ENCODE measurements at regions not wholly inside any gene's neighbourhood (a gene's known extent, or its start where the extent isn't known, plus 50 kb on each side); places are given as distances from the start of the nearest gene placed in this dataset.

DNA sequence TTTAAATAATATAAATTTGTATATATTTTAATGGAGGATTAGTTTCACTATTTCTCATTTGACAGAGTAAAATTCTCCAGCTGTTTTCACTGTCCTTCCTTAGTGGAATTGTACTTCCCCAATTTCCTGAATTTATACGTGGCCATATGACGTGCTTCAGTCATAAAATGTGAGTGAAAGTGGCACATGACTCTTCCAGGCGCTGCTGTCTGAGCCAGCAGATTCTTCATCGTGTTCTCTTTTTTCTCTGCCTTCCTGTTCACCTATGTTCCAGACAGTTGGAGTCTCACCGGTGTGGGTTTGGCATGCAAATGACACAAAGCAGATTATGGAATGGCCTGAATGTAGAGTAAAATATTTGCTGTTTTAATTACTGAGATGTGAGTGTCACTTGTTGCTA lies 684.1 kb downstream of the SEMA5A start (continued):
- TF ChIP-seq, protein P1, sequence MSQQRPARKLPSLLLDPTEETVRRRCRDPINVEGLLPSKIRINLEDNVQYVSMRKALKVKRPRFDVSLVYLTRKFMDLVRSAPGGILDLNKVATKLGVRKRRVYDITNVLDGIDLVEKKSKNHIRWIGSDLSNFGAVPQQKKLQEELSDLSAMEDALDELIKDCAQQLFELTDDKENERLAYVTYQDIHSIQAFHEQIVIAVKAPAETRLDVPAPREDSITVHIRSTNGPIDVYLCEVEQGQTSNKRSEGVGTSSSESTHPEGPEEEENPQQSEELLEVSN (IDR thresholded peaks at IDR 0.05): no peak
- TF ChIP-seq, protein P2, sequence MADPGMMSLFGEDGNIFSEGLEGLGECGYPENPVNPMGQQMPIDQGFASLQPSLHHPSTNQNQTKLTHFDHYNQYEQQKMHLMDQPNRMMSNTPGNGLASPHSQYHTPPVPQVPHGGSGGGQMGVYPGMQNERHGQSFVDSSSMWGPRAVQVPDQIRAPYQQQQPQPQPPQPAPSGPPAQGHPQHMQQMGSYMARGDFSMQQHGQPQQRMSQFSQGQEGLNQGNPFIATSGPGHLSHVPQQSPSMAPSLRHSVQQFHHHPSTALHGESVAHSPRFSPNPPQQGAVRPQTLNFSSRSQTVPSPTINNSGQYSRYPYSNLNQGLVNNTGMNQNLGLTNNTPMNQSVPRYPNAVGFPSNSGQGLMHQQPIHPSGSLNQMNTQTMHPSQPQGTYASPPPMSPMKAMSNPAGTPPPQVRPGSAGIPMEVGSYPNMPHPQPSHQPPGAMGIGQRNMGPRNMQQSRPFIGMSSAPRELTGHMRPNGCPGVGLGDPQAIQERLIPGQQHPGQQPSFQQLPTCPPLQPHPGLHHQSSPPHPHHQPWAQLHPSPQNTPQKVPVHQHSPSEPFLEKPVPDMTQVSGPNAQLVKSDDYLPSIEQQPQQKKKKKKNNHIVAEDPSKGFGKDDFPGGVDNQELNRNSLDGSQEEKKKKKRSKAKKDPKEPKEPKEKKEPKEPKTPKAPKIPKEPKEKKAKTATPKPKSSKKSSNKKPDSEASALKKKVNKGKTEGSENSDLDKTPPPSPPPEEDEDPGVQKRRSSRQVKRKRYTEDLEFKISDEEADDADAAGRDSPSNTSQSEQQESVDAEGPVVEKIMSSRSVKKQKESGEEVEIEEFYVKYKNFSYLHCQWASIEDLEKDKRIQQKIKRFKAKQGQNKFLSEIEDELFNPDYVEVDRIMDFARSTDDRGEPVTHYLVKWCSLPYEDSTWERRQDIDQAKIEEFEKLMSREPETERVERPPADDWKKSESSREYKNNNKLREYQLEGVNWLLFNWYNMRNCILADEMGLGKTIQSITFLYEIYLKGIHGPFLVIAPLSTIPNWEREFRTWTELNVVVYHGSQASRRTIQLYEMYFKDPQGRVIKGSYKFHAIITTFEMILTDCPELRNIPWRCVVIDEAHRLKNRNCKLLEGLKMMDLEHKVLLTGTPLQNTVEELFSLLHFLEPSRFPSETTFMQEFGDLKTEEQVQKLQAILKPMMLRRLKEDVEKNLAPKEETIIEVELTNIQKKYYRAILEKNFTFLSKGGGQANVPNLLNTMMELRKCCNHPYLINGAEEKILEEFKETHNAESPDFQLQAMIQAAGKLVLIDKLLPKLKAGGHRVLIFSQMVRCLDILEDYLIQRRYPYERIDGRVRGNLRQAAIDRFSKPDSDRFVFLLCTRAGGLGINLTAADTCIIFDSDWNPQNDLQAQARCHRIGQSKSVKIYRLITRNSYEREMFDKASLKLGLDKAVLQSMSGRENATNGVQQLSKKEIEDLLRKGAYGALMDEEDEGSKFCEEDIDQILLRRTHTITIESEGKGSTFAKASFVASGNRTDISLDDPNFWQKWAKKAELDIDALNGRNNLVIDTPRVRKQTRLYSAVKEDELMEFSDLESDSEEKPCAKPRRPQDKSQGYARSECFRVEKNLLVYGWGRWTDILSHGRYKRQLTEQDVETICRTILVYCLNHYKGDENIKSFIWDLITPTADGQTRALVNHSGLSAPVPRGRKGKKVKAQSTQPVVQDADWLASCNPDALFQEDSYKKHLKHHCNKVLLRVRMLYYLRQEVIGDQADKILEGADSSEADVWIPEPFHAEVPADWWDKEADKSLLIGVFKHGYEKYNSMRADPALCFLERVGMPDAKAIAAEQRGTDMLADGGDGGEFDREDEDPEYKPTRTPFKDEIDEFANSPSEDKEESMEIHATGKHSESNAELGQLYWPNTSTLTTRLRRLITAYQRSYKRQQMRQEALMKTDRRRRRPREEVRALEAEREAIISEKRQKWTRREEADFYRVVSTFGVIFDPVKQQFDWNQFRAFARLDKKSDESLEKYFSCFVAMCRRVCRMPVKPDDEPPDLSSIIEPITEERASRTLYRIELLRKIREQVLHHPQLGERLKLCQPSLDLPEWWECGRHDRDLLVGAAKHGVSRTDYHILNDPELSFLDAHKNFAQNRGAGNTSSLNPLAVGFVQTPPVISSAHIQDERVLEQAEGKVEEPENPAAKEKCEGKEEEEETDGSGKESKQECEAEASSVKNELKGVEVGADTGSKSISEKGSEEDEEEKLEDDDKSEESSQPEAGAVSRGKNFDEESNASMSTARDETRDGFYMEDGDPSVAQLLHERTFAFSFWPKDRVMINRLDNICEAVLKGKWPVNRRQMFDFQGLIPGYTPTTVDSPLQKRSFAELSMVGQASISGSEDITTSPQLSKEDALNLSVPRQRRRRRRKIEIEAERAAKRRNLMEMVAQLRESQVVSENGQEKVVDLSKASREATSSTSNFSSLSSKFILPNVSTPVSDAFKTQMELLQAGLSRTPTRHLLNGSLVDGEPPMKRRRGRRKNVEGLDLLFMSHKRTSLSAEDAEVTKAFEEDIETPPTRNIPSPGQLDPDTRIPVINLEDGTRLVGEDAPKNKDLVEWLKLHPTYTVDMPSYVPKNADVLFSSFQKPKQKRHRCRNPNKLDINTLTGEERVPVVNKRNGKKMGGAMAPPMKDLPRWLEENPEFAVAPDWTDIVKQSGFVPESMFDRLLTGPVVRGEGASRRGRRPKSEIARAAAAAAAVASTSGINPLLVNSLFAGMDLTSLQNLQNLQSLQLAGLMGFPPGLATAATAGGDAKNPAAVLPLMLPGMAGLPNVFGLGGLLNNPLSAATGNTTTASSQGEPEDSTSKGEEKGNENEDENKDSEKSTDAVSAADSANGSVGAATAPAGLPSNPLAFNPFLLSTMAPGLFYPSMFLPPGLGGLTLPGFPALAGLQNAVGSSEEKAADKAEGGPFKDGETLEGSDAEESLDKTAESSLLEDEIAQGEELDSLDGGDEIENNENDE (IDR thresholded peaks at IDR 0.05; ENCODE audit: insufficient replicate concordance, low read length): no peak

Data from H1 (cell line).